ENCODE measurements at regions not wholly inside any gene's neighbourhood (a gene's known extent, or its start where the extent isn't known, plus 50 kb on each side); places are given as distances from the start of the nearest gene placed in this dataset.

- intact Hi-C loops (cut with micrococcal nuclease; ENCODE audit: unreplicated experiment): no loop called here
- Histone ChIP-seq H3K4me3 (no peak overlapping the region), H4K20me1 (ENCODE audit: control insufficient read depth, insufficient read depth) (no peaks in the 10 kb centered on the region), H3K27me3 (replicated peaks in 1 of 2; ENCODE audit: control insufficient read depth in 2 of 2, insufficient read depth in 2 of 2, low read length in 1 of 2) (no peaks in the 10 kb centered on the region), H2AFZ (ENCODE audit: control insufficient read depth, low read depth, low read length) (no peak overlapping the region), H3K36me3 (ENCODE audit: control insufficient read depth in 2 of 2, insufficient read depth in 2 of 2, low read length in 1 of 2) (no peaks in the 10 kb centered on the region), H3K79me2 (ENCODE audit: control insufficient read depth, insufficient read depth, low read length) (no peaks in the 10 kb centered on the region), H3K9me3 (replicated peaks; ENCODE audit: control insufficient read depth, insufficient read depth, low read length) (no peaks in the 10 kb centered on the region), H3K4me2 (ENCODE audit: control insufficient read depth, insufficient read depth) (no peak overlapping the region), H3K9ac (ENCODE audit: control insufficient read depth, insufficient read depth, low read length) (no peak overlapping the region), H3K27ac (ENCODE audit: control insufficient read depth, insufficient read depth) (no peak overlapping the region), H3K4me1 (ENCODE audit: control insufficient read depth, insufficient read depth, low read length) (no peaks in the 10 kb centered on the region)
- ChIA-PET POLR2A (no interaction called here), RAD21 (ENCODE audit: unreplicated experiment) (no interaction called here), SMC1A (ENCODE audit: uncharacterized antibody, unreplicated experiment) (interaction anchor here (1.3 kb wide), 1 partner anchor 161 kb away, joined by 3 read pairs; no protein-coding TSS in a partner anchor), CTCF (no interaction called here)
- in situ Hi-C loops (cut with MboI): no loop called here
- WGBS (ENCODE audit: insufficient coverage, insufficient replicate concordance, low lambda C conversion rate, missing lambda C conversion rate): 44% methylated on average over 1 of the region's 1 CpG
- no peak for FAIRE-seq
- ATAC-seq: no peak
- no peak for DNase-seq (ENCODE audit: low read depth, low spot score)
- TF ChIP-seq PML (IDR thresholded peaks at IDR 0.05; ENCODE audit: low read length): no peak
- TF ChIP-seq SUZ12 (IDR thresholded peaks at IDR 0.05; ENCODE audit: unreplicated experiment): no peak
- no peak for TF ChIP-seq MTA3 (IDR thresholded peaks at IDR 0.05; ENCODE audit: borderline replicate concordance, low read length)
- TF ChIP-seq POU2F2 (IDR thresholded peaks at IDR 0.05; ENCODE audit: borderline replicate concordance, low read depth, low read length): no peak
- no peak for TF ChIP-seq SMC3 (IDR thresholded peaks at IDR 0.05; ENCODE audit: borderline replicate concordance, low read length)
- TF ChIP-seq EZH2 (IDR thresholded peaks at IDR 0.05; ENCODE audit: borderline replicate concordance, control insufficient read depth, low read depth, low read length): no peak
- TF ChIP-seq DPF2 (IDR thresholded peaks at IDR 0.05): no peak
- TF ChIP-seq HDAC2 (IDR thresholded peaks at IDR 0.05): no peak
- TF ChIP-seq SRF (IDR thresholded peaks at IDR 0.05; ENCODE audit: low read depth in 2 of 2, low read length in 2 of 2): no peak
- no peak for TF ChIP-seq CHD4 (IDR thresholded peaks at IDR 0.05)
- TF ChIP-seq HDGF (IDR thresholded peaks at IDR 0.05): no peak
- no peak for TF ChIP-seq MEF2A (IDR thresholded peaks at IDR 0.05; ENCODE audit: insufficient read depth, low read depth, low read length)
- TF ChIP-seq YY1 (IDR thresholded peaks at IDR 0.05; ENCODE audit: low read depth, low read length): no peak
- TF ChIP-seq HSF1 (IDR thresholded peaks at IDR 0.05; ENCODE audit: low read depth, low read length): no peak
- no peak for TF ChIP-seq ESRRA (IDR thresholded peaks at IDR 0.05; ENCODE audit: low read length)
- BruUV-seq (replicated peaks): no TSS peak
These were observed 161.6 kb upstream of the TACR1 start for GRCh38 chr2:75360945-75361344.

Measured in GM12878 (cell line).